Activated CD8-positive, alpha-beta memory T cell treated with anti-CD3 and anti-CD28 coated beads for 36 hours (primary cell): ENCODE measurements at regions not wholly inside any gene's neighbourhood (a gene's known extent, or its start where the extent isn't known, plus 50 kb on each side); places are given as distances from the start of the nearest gene placed in this dataset.

ENCODE experiments used
- CTCF ChIA-PET: fragments of 350-600 bp; sonication (Branson Sonifier 250); formaldehyde crosslinking; loops from one replicate; lab custom pipeline; 2021; ENCODE audit warnings: antibody characterized with exemption; lab: Charles Lee
- POLR2A ChIA-PET: fragments of 350-600 bp; sonication (Branson Sonifier 250); formaldehyde crosslinking; loops from one replicate; lab custom pipeline; 2021; ENCODE audit warnings: antibody characterized with exemption; lab: Charles Lee

- CTCF ChIA-PET: no interaction called here
- POLR2A ChIA-PET: no interaction called here
Measured at GRCh38 chr10:57972783-57973182, 294.9 kb downstream of the IPMK start.

GRCh38 chr10:57968328-57969016 lies 299.2 kb downstream of the IPMK start:
- ChIA-PET POLR2A (no interaction called here), CTCF (no interaction called here)

GRCh38 chr10:57964351-57964750 lies 303.3 kb downstream of the IPMK start:
- ChIA-PET POLR2A (no interaction called here), CTCF (no interaction called here)

GRCh38 chr10:57963546-57963945 lies 304.1 kb downstream of the IPMK start:
- POLR2A ChIA-PET: no interaction called here
- CTCF ChIA-PET: no interaction called here

- ChIA-PET POLR2A (no interaction called here), CTCF (no interaction called here)
Measured at GRCh38 chr10:57962839-57963238, 304.9 kb downstream of the IPMK start.

GRCh38 chr10:57961487-57961886 lies 306.2 kb downstream of the IPMK start:
- ChIA-PET CTCF (no interaction called here), POLR2A (no interaction called here)

- ChIA-PET CTCF (no interaction called here), POLR2A (no interaction called here)
Measured at GRCh38 chr10:57960406-57960805, 307.3 kb downstream of the IPMK start.

- POLR2A ChIA-PET: no interaction called here
- CTCF ChIA-PET: no interaction called here
Measured at GRCh38 chr10:57959318-57960006, 308.2 kb downstream of the IPMK start.

- ChIA-PET POLR2A (no interaction called here), CTCF (no interaction called here)
Measured at GRCh38 chr10:57955076-57955475, 312.6 kb downstream of the IPMK start.

GRCh38 chr10:57952741-57953140 lies 315.0 kb downstream of the IPMK start:
- POLR2A ChIA-PET: no interaction called here
- CTCF ChIA-PET: no interaction called here

GRCh38 chr10:57950442-57950974 lies 317.2 kb downstream of the IPMK start:
- ChIA-PET POLR2A (no interaction called here), CTCF (no interaction called here)

GRCh38 chr10:57948796-57949195 lies 318.9 kb downstream of the IPMK start:
- CTCF ChIA-PET: no interaction called here

GRCh38 chr10:57946833-57947232 lies 320.9 kb downstream of the IPMK start:
- CTCF ChIA-PET: no interaction called here

More at GRCh38 chr10:57948796-57949195, 318.9 kb downstream of the IPMK start:
- POLR2A ChIA-PET: no interaction called here

GRCh38 chr10:57943701-57944100 lies 324.0 kb downstream of the IPMK start:
- POLR2A ChIA-PET: no interaction called here
- CTCF ChIA-PET: no interaction called here

More at GRCh38 chr10:57946833-57947232, 320.9 kb downstream of the IPMK start:
- POLR2A ChIA-PET: no interaction called here

GRCh38 chr10:57925045-57925444 lies 342.6 kb downstream of the IPMK start:
- POLR2A ChIA-PET: no interaction called here
- CTCF ChIA-PET: no interaction called here

- ChIA-PET CTCF (no interaction called here), POLR2A (no interaction called here)
Measured at GRCh38 chr10:57921140-57921539, 346.6 kb downstream of the IPMK start.

- ChIA-PET CTCF (no interaction called here), POLR2A (no interaction called here)
Measured at GRCh38 chr10:57919864-57920263, 347.8 kb downstream of the IPMK start.

GRCh38 chr10:57917019-57917418 lies 350.7 kb downstream of the IPMK start:
- ChIA-PET POLR2A (no interaction called here), CTCF (no interaction called here)

GRCh38 chr10:57905861-57906260 lies 361.8 kb downstream of the IPMK start:
- ChIA-PET POLR2A (no interaction called here), CTCF (no interaction called here)

- ChIA-PET POLR2A (no interaction called here), CTCF (no interaction called here)
Measured at GRCh38 chr10:57905010-57905409, 362.7 kb downstream of the IPMK start.

GRCh38 chr10:57898231-57898630 lies 369.5 kb downstream of the IPMK start:
- ChIA-PET CTCF (no interaction called here), POLR2A (no interaction called here)
